ENCODE measurements at regions not wholly inside any gene's neighbourhood (a gene's known extent, or its start where the extent isn't known, plus 50 kb on each side); places are given as distances from the start of the nearest gene placed in this dataset.

GRCh38 chr2:126381091-126381490 is 274.9 kb upstream of the GYPC start:
- TF ChIP-seq, protein P1, sequence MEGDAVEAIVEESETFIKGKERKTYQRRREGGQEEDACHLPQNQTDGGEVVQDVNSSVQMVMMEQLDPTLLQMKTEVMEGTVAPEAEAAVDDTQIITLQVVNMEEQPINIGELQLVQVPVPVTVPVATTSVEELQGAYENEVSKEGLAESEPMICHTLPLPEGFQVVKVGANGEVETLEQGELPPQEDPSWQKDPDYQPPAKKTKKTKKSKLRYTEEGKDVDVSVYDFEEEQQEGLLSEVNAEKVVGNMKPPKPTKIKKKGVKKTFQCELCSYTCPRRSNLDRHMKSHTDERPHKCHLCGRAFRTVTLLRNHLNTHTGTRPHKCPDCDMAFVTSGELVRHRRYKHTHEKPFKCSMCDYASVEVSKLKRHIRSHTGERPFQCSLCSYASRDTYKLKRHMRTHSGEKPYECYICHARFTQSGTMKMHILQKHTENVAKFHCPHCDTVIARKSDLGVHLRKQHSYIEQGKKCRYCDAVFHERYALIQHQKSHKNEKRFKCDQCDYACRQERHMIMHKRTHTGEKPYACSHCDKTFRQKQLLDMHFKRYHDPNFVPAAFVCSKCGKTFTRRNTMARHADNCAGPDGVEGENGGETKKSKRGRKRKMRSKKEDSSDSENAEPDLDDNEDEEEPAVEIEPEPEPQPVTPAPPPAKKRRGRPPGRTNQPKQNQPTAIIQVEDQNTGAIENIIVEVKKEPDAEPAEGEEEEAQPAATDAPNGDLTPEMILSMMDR (conservative IDR thresholded peaks at IDR 0.05; ENCODE audit: low read depth, low read length) = no peak
- no peak for TF ChIP-seq EZH2 (IDR thresholded peaks at IDR 0.05; ENCODE audit: borderline replicate concordance, low read depth, low read length, poor library complexity, severe bottlenecking)
